IPS-NIHi11 (cell line): ENCODE measurements at regions not wholly inside any gene's neighbourhood (a gene's known extent, or its start where the extent isn't known, plus 50 kb on each side); places are given as distances from the start of the nearest gene placed in this dataset.
"Not testable (repeated sequence)": the region's sequence is repeated elsewhere in the genome, so short reads cannot be mapped to it uniquely, and the experiment has no call there.

ENCODE experiments used
- DNase-seq: peaks from one replicate; pipeline ENCODE4 v3.0.0; 2012; ENCODE audit warnings: mixed read lengths, low spot score

DNA sequence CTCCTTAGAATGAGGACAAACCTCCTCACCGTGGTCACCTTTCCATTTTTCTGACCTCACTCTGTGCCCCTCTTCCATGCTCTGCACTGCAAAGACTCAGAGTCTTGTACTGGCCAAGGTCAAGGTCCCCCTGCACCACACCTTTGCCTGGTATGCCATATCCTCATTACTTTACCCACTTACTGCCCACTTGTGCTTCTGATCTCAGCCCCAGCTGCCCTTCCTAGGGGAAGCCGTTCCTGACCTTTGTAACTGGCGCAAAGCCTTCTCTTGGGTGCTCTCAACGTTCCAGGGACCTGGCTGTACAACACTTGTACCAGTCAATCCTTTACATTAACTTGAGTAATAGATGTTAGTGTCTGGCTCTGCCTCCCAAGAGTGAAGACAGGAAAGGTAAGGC, 256.0 kb downstream of the SV2B start:
- no peak for DNase-seq

GRCh38 chr15:91357011-91357410, 257.0 kb downstream of the SV2B start:
- no peak for DNase-seq

GRCh38 chr15:91357486-91357885, 257.4 kb downstream of the SV2B start:
- no peak for DNase-seq

- no peak for DNase-seq
Observed at GRCh38 chr15:91358405-91358804, 258.3 kb downstream of the SV2B start.

DNA sequence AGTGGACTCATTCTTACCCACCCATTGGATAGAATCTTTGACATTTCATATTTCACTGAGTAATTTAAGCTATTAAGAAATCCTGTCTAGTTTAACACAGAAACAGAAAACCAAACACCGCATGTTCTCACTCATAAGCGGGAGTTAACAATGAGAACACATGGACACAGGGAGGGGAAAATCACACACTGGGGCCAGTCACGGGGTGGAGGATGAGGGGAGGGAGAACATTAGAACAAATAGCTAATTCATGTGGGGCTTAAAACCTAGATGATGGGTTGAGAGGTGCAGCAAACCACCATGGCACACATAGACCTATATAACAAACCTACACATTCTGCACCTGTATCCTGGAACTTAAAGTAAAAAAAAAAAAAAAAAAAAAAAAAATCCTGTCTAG, 261.6 kb downstream of the SV2B start:
- not testable (repeated sequence) for DNase-seq

GRCh38 chr15:91366111-91366510, 266.1 kb downstream of the SV2B start:
- no peak for DNase-seq

- no peak for DNase-seq
Observed at GRCh38 chr15:91368611-91369010, 268.6 kb downstream of the SV2B start.

- no peak for DNase-seq
Observed at GRCh38 chr15:91369823-91370222, 269.8 kb downstream of the SV2B start.

DNA sequence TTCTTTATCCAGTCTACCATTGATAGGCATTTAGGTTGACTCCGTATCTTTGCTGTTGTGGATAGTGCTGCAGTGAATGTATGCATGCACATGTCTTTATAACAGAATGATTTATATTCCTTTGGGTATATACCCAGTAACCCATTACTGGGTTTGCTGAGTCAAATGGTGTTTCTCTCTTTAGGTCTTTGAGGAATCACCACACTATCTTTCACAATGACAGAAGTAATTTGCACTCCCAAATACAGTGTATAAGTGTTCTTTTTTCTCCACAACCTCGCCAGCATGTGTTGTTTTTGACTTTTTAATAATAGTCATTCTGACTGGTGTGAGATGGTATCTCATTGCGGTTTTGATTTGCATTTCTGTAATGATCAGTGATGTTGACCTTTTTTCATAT, 271.3 kb downstream of the SV2B start:
- DNase-seq = not testable (repeated sequence)

DNA sequence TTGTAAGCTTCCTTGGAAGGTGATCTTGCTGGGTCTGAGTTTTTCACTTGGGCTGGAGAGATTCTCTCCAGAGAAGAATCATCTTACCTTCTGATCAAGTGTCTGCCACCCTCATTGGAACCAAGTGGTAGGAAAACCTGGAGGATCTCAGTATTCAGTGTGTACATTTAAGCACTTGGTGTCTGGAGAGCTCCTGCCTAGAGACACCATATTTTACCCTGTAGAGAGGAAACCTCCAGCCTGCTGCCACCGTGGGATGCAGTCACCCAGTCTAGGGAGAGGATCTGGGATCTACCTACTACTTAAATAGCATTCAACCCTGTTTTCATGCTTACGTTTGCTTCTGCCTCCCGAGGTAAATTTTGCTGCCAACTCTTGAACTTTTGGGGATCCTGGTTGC, 274.3 kb downstream of the SV2B start:
- no peak for DNase-seq

GRCh38 chr15:91376038-91376437, 276.0 kb downstream of the SV2B start:
- no peak for DNase-seq

DNA sequence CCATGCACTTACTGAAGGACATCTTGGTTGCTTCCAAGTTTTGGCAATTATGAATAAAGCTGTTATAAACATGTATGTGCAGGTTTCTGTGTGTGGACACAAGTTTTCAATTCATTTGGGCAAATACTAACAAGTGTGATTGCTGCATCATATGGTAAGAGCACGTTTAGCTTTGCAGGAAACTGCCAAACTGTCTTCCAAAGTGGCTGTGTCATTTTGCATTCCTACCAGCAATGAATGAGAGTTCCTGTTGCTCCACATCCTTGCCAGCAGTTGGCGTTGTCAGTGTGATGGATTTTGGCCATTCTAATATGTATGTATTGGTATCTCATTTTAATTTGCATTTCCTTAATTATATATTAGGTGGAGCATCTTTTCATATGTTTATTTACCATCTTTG, 280.1 kb downstream of the SV2B start:
- no peak for DNase-seq

- DNase-seq = no peak
Observed at GRCh38 chr15:91383532-91383931, 283.5 kb downstream of the SV2B start.

GRCh38 chr15:91384189-91384730, 284.2 kb downstream of the SV2B start:
- no peak for DNase-seq

DNA sequence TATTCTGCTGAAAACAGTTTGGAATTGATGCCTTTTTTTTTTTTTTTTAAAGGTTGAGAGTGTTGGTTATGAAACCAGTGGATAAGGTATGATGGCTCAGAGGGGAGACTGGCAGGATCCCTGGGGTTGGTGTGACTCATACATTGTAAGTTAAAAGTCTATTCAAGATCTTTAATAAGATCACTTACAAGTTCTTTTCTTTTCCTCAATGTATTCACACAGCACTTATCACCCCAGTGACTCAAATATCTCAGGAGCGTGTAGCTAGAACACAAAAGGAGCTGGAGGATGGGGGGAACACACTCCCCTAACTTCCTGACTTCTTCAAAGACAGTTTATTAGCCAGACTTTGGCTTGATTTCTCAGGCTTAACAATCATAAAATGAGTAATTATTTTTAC, 285.3 kb downstream of the SV2B start:
- DNase-seq = no peak

DNA sequence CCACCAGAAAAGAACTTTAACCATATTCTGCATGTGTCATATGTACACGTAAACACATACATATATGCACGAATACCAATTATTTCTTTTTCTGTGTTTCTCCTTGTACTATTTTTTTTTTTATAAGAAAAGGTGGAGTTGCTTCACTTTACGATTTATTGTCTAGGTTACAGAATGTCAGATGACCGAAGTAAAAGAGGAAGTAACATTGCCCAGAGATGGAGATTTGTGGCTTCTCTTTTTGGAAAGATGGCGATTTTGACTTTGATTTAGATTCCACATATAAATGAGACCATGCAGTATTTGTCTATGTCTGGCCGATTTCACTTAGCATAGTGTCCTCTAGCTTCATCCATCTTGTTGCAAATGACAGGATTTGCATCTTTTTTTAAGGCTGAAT, 293.1 kb downstream of the SV2B start:
- DNase-seq = no peak

DNA sequence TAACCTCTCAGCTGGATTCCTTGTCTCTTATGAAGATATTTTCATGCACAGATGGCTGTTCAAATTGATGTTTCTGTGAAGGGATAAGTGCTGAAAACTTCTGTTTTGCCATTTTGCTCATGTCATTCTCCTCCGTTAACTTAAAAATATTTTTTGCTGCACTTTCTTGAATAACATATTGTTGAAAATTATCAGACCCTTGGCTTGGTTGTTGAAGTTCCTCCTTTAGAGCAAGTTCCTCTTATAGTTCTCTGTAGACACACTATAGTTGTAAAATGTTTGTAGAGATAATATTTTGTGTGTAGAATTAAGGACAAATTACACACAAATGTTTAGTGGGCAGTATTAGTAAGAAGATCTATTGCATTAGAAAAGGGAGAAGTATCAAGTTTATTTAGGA, 300.4 kb downstream of the SV2B start:
- DNase-seq = no peak

DNA sequence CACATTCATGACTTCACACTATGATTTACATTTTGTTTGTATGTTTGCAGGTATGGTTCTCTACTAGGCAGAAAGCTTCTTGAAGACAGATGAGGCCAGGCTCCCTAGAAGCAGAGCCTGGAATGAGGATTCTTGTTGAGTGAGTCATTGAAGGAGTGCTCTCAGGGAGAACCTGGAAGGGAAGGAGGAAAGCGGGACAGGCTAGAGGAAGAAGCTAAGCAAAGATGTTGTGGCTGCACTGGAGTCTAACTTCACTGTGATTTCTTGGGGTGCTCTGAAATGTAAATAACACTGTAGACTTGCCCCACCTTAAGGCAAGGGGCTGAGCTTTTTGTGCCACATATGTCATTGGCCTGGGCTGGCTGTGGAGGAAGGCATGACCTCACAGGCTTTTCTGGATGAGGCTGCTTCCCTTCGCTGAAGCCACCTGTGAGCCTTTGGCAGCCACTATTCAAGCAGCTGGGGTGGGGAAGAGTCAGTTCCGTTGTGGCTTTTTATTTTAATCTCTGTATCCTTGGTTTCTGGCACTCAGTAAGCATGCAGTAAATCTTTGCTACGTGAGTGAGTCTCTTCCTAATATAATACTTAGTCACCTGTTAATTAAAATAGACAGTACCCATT, 307.3 kb downstream of the SV2B start:
- DNase-seq = peak; percentile 17

DNA sequence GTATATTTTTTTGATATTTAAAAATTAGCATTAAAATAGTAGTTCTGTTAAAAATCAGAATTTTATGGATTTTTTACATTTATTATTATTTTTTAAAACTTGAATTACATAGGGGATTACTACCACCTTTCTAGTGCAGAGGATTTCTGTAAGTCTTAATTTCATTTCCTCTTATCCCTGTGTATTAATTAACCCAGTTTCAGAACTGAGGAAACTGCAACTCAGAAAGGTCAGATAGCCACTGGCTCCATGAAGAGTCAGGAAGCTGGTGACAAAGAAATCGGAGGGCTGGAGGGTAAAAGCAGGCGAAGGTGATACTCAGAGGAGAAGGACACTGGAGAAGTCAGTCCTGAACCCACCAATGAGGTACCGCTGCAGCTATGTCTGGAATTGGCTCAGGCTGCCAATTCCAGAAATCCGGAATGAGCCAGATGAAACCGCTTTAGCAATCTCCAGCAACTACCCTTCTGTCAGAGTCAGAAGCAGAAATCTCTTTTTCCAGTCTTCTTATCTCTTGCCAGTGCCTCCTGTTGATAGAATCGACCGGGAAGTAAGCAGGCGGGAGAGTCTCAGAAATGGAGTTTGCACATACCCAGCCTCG, 308.5 kb downstream of the SV2B start:
- no peak for DNase-seq

DNA sequence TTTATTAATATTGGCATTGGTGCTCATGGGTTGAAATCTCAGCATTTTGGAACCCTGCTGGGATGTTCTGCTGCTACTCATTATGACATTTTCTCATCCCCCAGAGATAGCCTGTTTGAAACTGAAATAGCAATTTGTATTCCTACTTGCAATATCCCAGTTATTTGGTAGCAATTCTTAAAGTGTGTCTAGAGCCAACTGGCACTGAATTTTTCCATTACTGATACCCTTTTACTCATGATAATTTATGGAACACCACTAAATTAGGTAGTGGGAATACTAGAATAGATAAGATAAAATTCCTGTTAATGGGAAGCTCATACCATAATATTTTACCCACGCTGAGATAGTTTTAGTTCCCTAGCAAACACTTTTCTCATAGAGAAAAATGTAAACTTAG, 309.3 kb downstream of the SV2B start:
- no peak for DNase-seq

GRCh38 chr15:91411586-91411985, 311.5 kb downstream of the SV2B start:
- no peak for DNase-seq

GRCh38 chr15:91412138-91412928, 312.3 kb downstream of the SV2B start:
- DNase-seq = no peak

DNA sequence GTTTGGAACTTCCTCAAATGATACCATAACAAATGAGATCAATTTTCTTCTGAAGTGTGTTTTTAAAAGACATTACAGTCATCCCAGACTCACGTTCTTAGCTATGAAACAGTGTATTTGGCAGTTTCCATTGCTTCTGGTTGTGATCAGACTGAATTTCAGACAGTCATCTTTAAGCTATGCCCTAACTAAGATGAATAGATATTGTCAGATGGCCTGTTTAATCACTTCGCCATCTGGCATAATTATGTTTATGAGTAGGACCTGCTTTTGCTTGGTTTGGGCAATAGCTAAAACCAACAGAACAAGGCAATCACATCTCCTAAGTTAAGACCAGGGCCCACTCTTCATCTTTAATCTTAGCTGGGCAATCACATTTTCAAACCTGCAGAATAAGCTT, 313.1 kb downstream of the SV2B start:
- DNase-seq = no peak
